ENCODE measurements at regions not wholly inside any gene's neighbourhood (a gene's known extent, or its start where the extent isn't known, plus 50 kb on each side); places are given as distances from the start of the nearest gene placed in this dataset.

GRCh38 chr18:45467293-45467692, 148.0 kb upstream of the SLC14A2 start (continued):
- TF ChIP-seq RFX1 (IDR thresholded peaks at IDR 0.05) (no peak), ZNF235 (CRISPR knock-in tag; IDR thresholded peaks at IDR 0.05; ENCODE audit: borderline replicate concordance) (no peak), MAX (IDR thresholded peaks at IDR 0.05) (no peak)

- 3% methylated on average over 2 of the region's 2 CpGs for WGBS (ENCODE audit: low lambda C conversion rate)
- in situ Hi-C loops (cut with HindIII; ENCODE audit: extremely low pct_ligation_motif_present, low pct_unique_long_range_greater_than_20kb), result no loop called here
Observed at GRCh38 chr18:45467945-45468344, 147.3 kb upstream of the SLC14A2 start.

More at GRCh38 chr18:45467945-45468344, 147.3 kb upstream of the SLC14A2 start:
- Histone ChIP-seq H3K4me2 (ENCODE audit: low read depth, low read length) (no peak overlapping the region), H3K4me1 (ENCODE audit: insufficient read depth, low read length) (no peaks in the 10 kb centered on the region), H3K27ac (ENCODE audit: extremely low read length, insufficient read depth, low read length) (no peak overlapping the region), H3K27me3 (ENCODE audit: control insufficient read depth in 1 of 2, insufficient read depth in 2 of 2, low read length in 2 of 2) (no peaks in the 10 kb centered on the region; a peak in 1 of 5 replicates), H3K9ac (ENCODE audit: insufficient read depth, low read depth, low read length) (no peak overlapping the region), H2AFZ (ENCODE audit: low read length) (no peak overlapping the region), H3K79me2 (ENCODE audit: insufficient read depth, low read length) (no peaks in the 10 kb centered on the region), H3K4me3 (replicated peaks in 1 of 3; ENCODE audit: insufficient read depth in 1 of 3, low read depth in 2 of 3, low read length in 3 of 3) (no peak overlapping the region), H3K36me3 (replicated peaks in 1 of 2; ENCODE audit: control insufficient read depth in 1 of 2, insufficient read depth in 2 of 2, low read length in 2 of 2) (no peaks in the 10 kb centered on the region), H3K9me3 (ENCODE audit: low read length) (no peaks in the 10 kb centered on the region), H4K20me1 (ENCODE audit: insufficient read depth, low read length) (no peaks in the 10 kb centered on the region)
- no TSS peak for BruUV-seq (replicated peaks)
- POLR2A ChIA-PET, result no interaction called here
- intact Hi-C loops (cut with micrococcal nuclease; ENCODE audit: unreplicated experiment), result no loop called here
- CTCF ChIA-PET (ENCODE audit: low intra/inter-chr PET ratio, low total read pairs), result no interaction called here
- DNase-seq (ENCODE audit: low spot score) (no peak), FAIRE-seq (no peak), ATAC-seq (no peak)
- no peak for TF ChIP-seq ZNF841 (CRISPR knock-in tag; IDR thresholded peaks at IDR 0.05; ENCODE audit: borderline replicate concordance)
- no peak for TF ChIP-seq ZNF670 (CRISPR knock-in tag; IDR thresholded peaks at IDR 0.05; ENCODE audit: borderline replicate concordance)
- no peak for TF ChIP-seq TAF15 (IDR thresholded peaks at IDR 0.05; ENCODE audit: low read depth, low read length, poor library complexity, severe bottlenecking)
- no peak for TF ChIP-seq ZNF20 (CRISPR knock-in tag; IDR thresholded peaks at IDR 0.05)
- TF ChIP-seq SOX13 (IDR thresholded peaks at IDR 0.05), result no peak
- no peak for TF ChIP-seq SOX13 (CRISPR knock-in tag; conservative IDR thresholded peaks at IDR 0.05 in 1 of 2, IDR thresholded peaks at IDR 0.05 in 1 of 2)
- no peak for TF ChIP-seq MAZ (IDR thresholded peaks at IDR 0.05; ENCODE audit: borderline replicate concordance, low read depth, low read length)
- TF ChIP-seq MAZ (CRISPR knock-in tag; IDR thresholded peaks at IDR 0.05; ENCODE audit: low read depth), result no peak
- TF ChIP-seq SP2 (CRISPR knock-in tag; IDR thresholded peaks at IDR 0.05), result no peak
- no peak for TF ChIP-seq ZNF704 (CRISPR knock-in tag; IDR thresholded peaks at IDR 0.05; ENCODE audit: borderline replicate concordance)
- TF ChIP-seq MLX (CRISPR knock-in tag; IDR thresholded peaks at IDR 0.05), result no peak
- no peak for TF ChIP-seq IRF1 (CRISPR knock-in tag; IDR thresholded peaks at IDR 0.05; ENCODE audit: low read depth)
- TF ChIP-seq CSRNP2 (CRISPR knock-in tag; conservative IDR thresholded peaks at IDR 0.05; ENCODE audit: low read depth), result no peak
- TF ChIP-seq NFE2L1 (CRISPR knock-in tag; IDR thresholded peaks at IDR 0.05; ENCODE audit: borderline replicate concordance), result no peak
- no peak for TF ChIP-seq HMGXB4 (CRISPR knock-in tag; IDR thresholded peaks at IDR 0.05; ENCODE audit: borderline replicate concordance in 1 of 2, low read depth in 1 of 2)
